ENCODE measurements at regions not wholly inside any gene's neighbourhood (a gene's known extent, or its start where the extent isn't known, plus 50 kb on each side); places are given as distances from the start of the nearest gene placed in this dataset.
A peak's percentile ranks its signal among the peaks of the same experiment; 100 is the strongest.

DNA sequence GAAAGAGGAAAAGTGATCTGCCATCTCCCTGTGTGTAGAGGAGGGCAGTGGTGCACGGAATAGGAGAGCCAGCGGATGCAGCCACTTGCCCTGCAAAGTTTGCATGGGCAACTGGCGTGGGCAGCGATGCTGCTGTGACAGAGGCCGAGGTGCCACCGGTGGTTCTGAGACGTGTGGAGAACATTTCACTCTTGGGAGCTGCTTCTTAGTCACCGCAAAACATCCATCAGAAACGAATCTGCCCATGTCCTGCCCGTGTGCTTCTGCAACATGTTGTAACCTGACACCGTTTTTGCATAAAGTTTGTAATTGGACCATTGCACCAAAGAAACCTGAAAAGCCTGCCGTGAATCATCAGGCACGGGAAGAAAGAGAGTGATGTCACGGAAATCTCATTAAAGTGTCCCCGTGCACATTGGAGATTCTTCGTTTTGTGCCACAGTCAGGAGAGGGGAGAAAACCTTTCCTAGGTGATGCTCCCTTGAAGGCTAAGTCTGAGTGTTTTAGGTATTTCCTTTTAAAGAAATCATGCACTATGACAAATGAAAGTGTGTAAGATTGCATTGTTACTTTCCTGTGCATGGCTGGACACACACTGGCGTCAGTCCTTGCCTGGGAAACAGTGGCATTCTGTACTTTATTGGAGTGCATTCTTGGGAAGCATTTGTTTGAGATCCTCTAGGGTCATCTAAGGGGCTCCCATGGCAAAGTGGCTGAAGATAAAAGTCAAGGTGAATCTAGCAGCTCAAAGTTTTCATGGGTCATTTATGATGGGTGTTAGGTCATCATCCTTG lies 302.6 kb downstream of the KLF6 start:
- Histone ChIP-seq H2AFZ (ENCODE audit: low read length) (no peak overlapping the region), H3K36me3 (ENCODE audit: control insufficient read depth, insufficient read depth, low read length) (no peaks in the 10 kb centered on the region), H3K9ac (ENCODE audit: insufficient read depth, low read length) (peak overlapping the region; percentile 17), H3K9me3 (ENCODE audit: control insufficient read depth, insufficient read depth, low read depth, low read length) (no peaks in the 10 kb centered on the region), H4K20me1 (ENCODE audit: control insufficient read depth, extremely low read depth, insufficient read depth, low read length) (no peaks in the 10 kb centered on the region), H3K4me3 (replicated peaks in 1 of 4; ENCODE audit: control extremely low read depth in 1 of 4, insufficient read depth in 1 of 4, low read depth in 3 of 4, low read length in 4 of 4) (peak overlapping the region in 2 of 4 experiments; percentile 11 to 40), H3K4me2 (ENCODE audit: extremely low read depth, insufficient read depth, low read length) (peak overlapping the region; percentile 49), H3K27ac (ENCODE audit: insufficient read depth, low read length) (peak overlapping the region; percentile 53), H3K79me2 (ENCODE audit: control insufficient read depth, insufficient read depth, low read length) (no peaks in the 10 kb centered on the region), H3K27me3 (ENCODE audit: control insufficient read depth, insufficient read depth, low read length) (no peaks in the 10 kb centered on the region), H3K4me1 (ENCODE audit: control insufficient read depth, extremely low read depth, insufficient read depth, low read length) (peaks cover 17% of the 10 kb centered on the region)
- DNase-seq (ENCODE audit: low read depth in 2 of 2) = peak; percentile 96
- TF ChIP-seq CTCF (conservative IDR thresholded peaks at IDR 0.05 in 1 of 2, IDR thresholded peaks at IDR 0.05 in 1 of 2; ENCODE audit: low read depth in 1 of 2, low read length in 2 of 2) = no peak
- TF ChIP-seq EZH2 (IDR thresholded peaks at IDR 0.05; ENCODE audit: low read length, missing control alignments) = no peak

DNA sequence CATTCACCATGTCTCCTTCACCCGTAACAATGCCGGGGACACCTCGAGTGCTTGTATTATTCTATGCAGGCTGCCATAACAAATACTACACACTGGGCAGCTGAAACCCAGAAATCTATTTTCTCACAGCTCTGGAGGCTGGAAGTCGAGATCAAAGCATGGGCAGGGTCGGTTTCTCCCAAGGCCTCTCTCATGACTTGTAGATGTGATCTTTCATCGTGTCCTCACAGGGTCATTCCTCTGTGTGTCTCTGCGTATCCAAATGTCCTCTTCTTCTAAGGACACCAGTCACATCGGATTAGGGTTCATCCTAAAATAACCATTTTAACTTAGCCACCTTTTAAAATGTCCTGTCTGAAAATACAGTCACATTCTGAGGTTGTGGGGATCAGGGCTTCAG lies 303.5 kb downstream of the KLF6 start:
- Histone ChIP-seq H3K27ac (ENCODE audit: insufficient read depth, low read length) (no peak overlapping the region), H3K4me2 (ENCODE audit: extremely low read depth, insufficient read depth, low read length) (no peak overlapping the region), H3K27me3 (ENCODE audit: control insufficient read depth, insufficient read depth, low read length) (no peaks in the 10 kb centered on the region), H3K36me3 (ENCODE audit: control insufficient read depth, insufficient read depth, low read length) (no peaks in the 10 kb centered on the region), H3K9me3 (ENCODE audit: control insufficient read depth, insufficient read depth, low read depth, low read length) (no peaks in the 10 kb centered on the region), H3K9ac (ENCODE audit: insufficient read depth, low read length) (no peak overlapping the region), H3K79me2 (ENCODE audit: control insufficient read depth, insufficient read depth, low read length) (no peaks in the 10 kb centered on the region), H3K4me1 (ENCODE audit: control insufficient read depth, extremely low read depth, insufficient read depth, low read length) (peaks cover 17% of the 10 kb centered on the region), H4K20me1 (ENCODE audit: control insufficient read depth, extremely low read depth, insufficient read depth, low read length) (no peaks in the 10 kb centered on the region), H2AFZ (ENCODE audit: low read length) (no peak overlapping the region), H3K4me3 (replicated peaks in 1 of 4; ENCODE audit: control extremely low read depth in 1 of 4, insufficient read depth in 1 of 4, low read depth in 3 of 4, low read length in 4 of 4) (no peak overlapping the region)
- TF ChIP-seq EZH2 (IDR thresholded peaks at IDR 0.05; ENCODE audit: low read length, missing control alignments) (no peak), CTCF (conservative IDR thresholded peaks at IDR 0.05 in 1 of 2, IDR thresholded peaks at IDR 0.05 in 1 of 2; ENCODE audit: low read depth in 1 of 2, low read length in 2 of 2) (no peak)
- no peak for DNase-seq (ENCODE audit: low read depth in 2 of 2)

GRCh38 chr10:3480990-3481315 lies 304.1 kb downstream of the KLF6 start:
- Histone ChIP-seq H3K4me2 (ENCODE audit: extremely low read depth, insufficient read depth, low read length) (no peak overlapping the region), H3K4me1 (ENCODE audit: control insufficient read depth, extremely low read depth, insufficient read depth, low read length) (peaks cover 17% of the 10 kb centered on the region), H2AFZ (ENCODE audit: low read length) (no peak overlapping the region), H3K9me3 (ENCODE audit: control insufficient read depth, insufficient read depth, low read depth, low read length) (no peaks in the 10 kb centered on the region), H3K9ac (ENCODE audit: insufficient read depth, low read length) (no peak overlapping the region), H3K27ac (ENCODE audit: insufficient read depth, low read length) (no peak overlapping the region), H3K36me3 (ENCODE audit: control insufficient read depth, insufficient read depth, low read length) (no peaks in the 10 kb centered on the region), H3K4me3 (replicated peaks in 1 of 4; ENCODE audit: control extremely low read depth in 1 of 4, insufficient read depth in 1 of 4, low read depth in 3 of 4, low read length in 4 of 4) (no peak overlapping the region), H3K27me3 (ENCODE audit: control insufficient read depth, insufficient read depth, low read length) (no peaks in the 10 kb centered on the region), H3K79me2 (ENCODE audit: control insufficient read depth, insufficient read depth, low read length) (no peaks in the 10 kb centered on the region), H4K20me1 (ENCODE audit: control insufficient read depth, extremely low read depth, insufficient read depth, low read length) (no peaks in the 10 kb centered on the region)
- no peak for DNase-seq (ENCODE audit: low read depth in 2 of 2)
- no peak for TF ChIP-seq CTCF (conservative IDR thresholded peaks at IDR 0.05 in 1 of 2, IDR thresholded peaks at IDR 0.05 in 1 of 2; ENCODE audit: low read depth in 1 of 2, low read length in 2 of 2)
- no peak for TF ChIP-seq EZH2 (IDR thresholded peaks at IDR 0.05; ENCODE audit: low read length, missing control alignments)
